PC-3 (cell line): ENCODE measurements at regions not wholly inside any gene's neighbourhood (a gene's known extent, or its start where the extent isn't known, plus 50 kb on each side); places are given as distances from the start of the nearest gene placed in this dataset.

Experiments
- ATAC-seq: fragments of 200-7000 bp; cut with Tn5 transposase; 2 replicates; pipeline ENCODE4 v1.9.1; 2020; ENCODE audit warnings: mild to moderate bottlenecking, moderate library complexity
- BruUV-seq: library from RNA; stranded (reverse); fragments of 400-500 nt; replicated peaks from 2 replicates; lab custom pipeline; 2021; lab: Mats Ljungman, UMichigan
- CTCF ChIA-PET: fragments of 300-600 bp; sonication (Branson Sonifier 250); formaldehyde crosslinking; loops from one replicate; lab custom pipeline; 2022; ENCODE audit warnings: antibody characterized with exemption; lab: Charles Lee
- POLR2A ChIA-PET: fragments of 300-600 bp; sonication (Branson Sonifier 250); formaldehyde crosslinking; loops from one replicate; lab custom pipeline; 2022; ENCODE audit warnings: antibody characterized with exemption; ENCODE audit not compliant: unreplicated experiment; lab: Charles Lee
- DNase-seq: peaks from one replicate; pipeline ENCODE4 v3.0.0-alpha.2; 2015
- H2AFZ ChIP-seq: fragments of 300-600 bp; sonication (generic); 2 replicates; pipeline ENCODE4 v1.6.0; 2016; ENCODE audit warnings: antibody characterized with exemption, low read length
- H3F3A ChIP-seq: fragments of 300-600 bp; sonication (generic); one replicate; pipeline ENCODE4 v1.6.0; 2017; ENCODE audit warnings: antibody characterized with exemption, low read length, control low read depth, mild to moderate bottlenecking; ENCODE audit not compliant: unreplicated experiment
- H3K27ac ChIP-seq: fragments of 300-600 bp; sonication (generic); 2 replicates; pipeline ENCODE4 v1.5.1; 2016; ENCODE audit warnings: mild to moderate bottlenecking, low read length
- H3K27me3 ChIP-seq: fragments of 300-600 bp; sonication (generic); 2 replicates; pipeline ENCODE4 v1.6.1; 2016; ENCODE audit warnings: low read length, mixed read lengths
- H3K36me3 ChIP-seq: fragments of 300-600 bp; sonication (generic); 2 replicates; pipeline ENCODE4 v1.6.1; 2016; ENCODE audit warnings: low read depth, mixed run types, low read length, mixed read lengths
- H3K4me1 ChIP-seq: fragments of 300-600 bp; sonication (generic); 2 replicates; pipeline ENCODE4 v1.5.1; 2016; ENCODE audit warnings: low read length; ENCODE audit not compliant: insufficient read depth
- H3K4me2 ChIP-seq: fragments of 300-600 bp; sonication (generic); 2 replicates; pipeline ENCODE4 v1.6.0; 2016; ENCODE audit warnings: low read length
- H3K4me3 ChIP-seq: fragments of 300-600 bp; sonication (generic); 2 replicates; pipeline ENCODE4 v1.5.1; 2016; ENCODE audit warnings: mild to moderate bottlenecking, low read length, mixed read lengths
- H3K79me2 ChIP-seq: fragments of 300-600 bp; sonication (generic); 2 replicates; pipeline ENCODE4 v1.6.1; 2017; ENCODE audit warnings: low read length, mixed read lengths
- H3K9ac ChIP-seq: fragments of 300-600 bp; sonication (generic); 2 replicates; pipeline ENCODE4 v1.6.0; 2016; ENCODE audit warnings: mild to moderate bottlenecking, low read length
- H3K9me2 ChIP-seq: fragments of 300-600 bp; sonication (generic); replicated peaks from 2 replicates; pipeline ENCODE4 v1.6.1; 2016; ENCODE audit warnings: mixed run types, low read length, mixed read lengths
- H3K9me3 ChIP-seq: fragments of 300-600 bp; sonication (generic); 2 replicates; pipeline ENCODE4 v1.6.1; 2016; ENCODE audit warnings: low read length, mixed read lengths
- H4K20me1 ChIP-seq: fragments of 300-600 bp; sonication (generic); 2 replicates; pipeline ENCODE4 v1.6.1; 2016; ENCODE audit warnings: low read length, mixed read lengths
- CTCF ChIP-seq: fragments of 300-600 bp; sonication (generic); conservative IDR thresholded peaks from 2 replicates; pipeline ENCODE4 v1.5.1; 2017; ENCODE audit warnings: antibody characterized with exemption, low read depth, mild to moderate bottlenecking, low read length
- EZH2 ChIP-seq: fragments of 300-600 bp; sonication (generic); IDR thresholded peaks from one replicate; pipeline ENCODE4 v1.6.1; 2017; ENCODE audit warnings: antibody characterized with exemption, mild to moderate bottlenecking, low read length; ENCODE audit not compliant: unreplicated experiment
- EZH2phosphoT487 ChIP-seq: fragments of 300-600 bp; sonication (generic); IDR thresholded peaks from 2 replicates; pipeline ENCODE4 v1.6.1; 2018; ENCODE audit warnings: mild to moderate bottlenecking, antibody characterized with exemption, low read length, borderline replicate concordance
- intact Hi-C: fragments of 100-400 bp; cut with micrococcal nuclease; formaldehyde crosslinking; loops from 2 replicates; pipeline ENCODE4 v1.9.0; 2023

GRCh38 chr2:234395891-234396420, 100.9 kb downstream of the ARL4C start:
- ChIA-PET CTCF (no interaction called here), POLR2A (no interaction called here)
- no TSS peak for BruUV-seq
- Histone ChIP-seq H3K27ac (no peak overlapping the region), H4K20me1 (no peaks in the 10 kb centered on the region), H3K9me2 (no peaks in the 10 kb centered on the region), H3K27me3 (no peaks in the 10 kb centered on the region), H3K79me2 (no peaks in the 10 kb centered on the region), H2AFZ (no peak overlapping the region), H3K36me3 (no peaks in the 10 kb centered on the region), H3K4me3 (no peak overlapping the region), H3K9me3 (no peaks in the 10 kb centered on the region), H3K9ac (no peak overlapping the region), H3K4me1 (no peaks in the 10 kb centered on the region), H3K4me2 (no peak overlapping the region), H3F3A (no peaks in the 10 kb centered on the region)
- intact Hi-C loops: no loop called here
- TF ChIP-seq CTCF (no peak), EZH2phosphoT487 (no peak), EZH2 (no peak)
- ATAC-seq (no peak), DNase-seq (no peak)

GRCh38 chr2:234394450-234394849, 102.4 kb downstream of the ARL4C start:
- Histone ChIP-seq H3K4me3 (no peak overlapping the region), H3K27ac (no peak overlapping the region), H3K27me3 (no peaks in the 10 kb centered on the region), H3K79me2 (no peaks in the 10 kb centered on the region), H3K9me2 (no peaks in the 10 kb centered on the region), H3K9ac (no peak overlapping the region), H3K4me2 (no peak overlapping the region), H3K36me3 (no peaks in the 10 kb centered on the region), H2AFZ (no peak overlapping the region), H4K20me1 (no peaks in the 10 kb centered on the region), H3K9me3 (no peaks in the 10 kb centered on the region), H3F3A (no peaks in the 10 kb centered on the region), H3K4me1 (no peaks in the 10 kb centered on the region)
- intact Hi-C loops: no loop called here
- ChIA-PET CTCF (no interaction called here), POLR2A (no interaction called here)
- no peak for TF ChIP-seq EZH2phosphoT487
- TF ChIP-seq CTCF: no peak
- no peak for TF ChIP-seq EZH2
- BruUV-seq: no TSS peak
- ATAC-seq (no peak), DNase-seq (no peak)

- H2AFZ ChIP-seq: no peak overlapping the region
- H3K9me3 ChIP-seq: no peaks in the 10 kb centered on the region
- CTCF ChIA-PET: no interaction called here
- H3K4me3 ChIP-seq: no peak overlapping the region
- H4K20me1 ChIP-seq: no peaks in the 10 kb centered on the region
- no peaks in the 10 kb centered on the region for H3K4me1 ChIP-seq
- BruUV-seq: no TSS peak
- no peak for DNase-seq
- H3K27ac ChIP-seq: no peak overlapping the region
- H3K9ac ChIP-seq: no peak overlapping the region
- no peaks in the 10 kb centered on the region for H3K79me2 ChIP-seq
- POLR2A ChIA-PET: no interaction called here
- no peaks in the 10 kb centered on the region for H3F3A ChIP-seq
- intact Hi-C loops: no loop called here
- TF ChIP-seq EZH2phosphoT487: no peak
- no peak overlapping the region for H3K4me2 ChIP-seq
- H3K36me3 ChIP-seq: no peaks in the 10 kb centered on the region
- no peaks in the 10 kb centered on the region for H3K27me3 ChIP-seq
- no peak for ATAC-seq
- no peaks in the 10 kb centered on the region for H3K9me2 ChIP-seq
Observed at GRCh38 chr2:234393354-234393753, 103.5 kb downstream of the ARL4C start.
